HG03520 (cell line): ENCODE measurements at regions not wholly inside any gene's neighbourhood (a gene's known extent, or its start where the extent isn't known, plus 50 kb on each side); places are given as distances from the start of the nearest gene placed in this dataset.
"Not testable (repeated sequence)": the region's sequence is repeated elsewhere in the genome, so short reads cannot be mapped to it uniquely, and the experiment has no call there.

Source experiments
- ATAC-seq: cut with Tn5 transposase; IDR thresholded peaks from one replicate; pipeline ENCODE4 v1.9.1; 2021; ENCODE audit warnings: mild to moderate bottlenecking, moderate library complexity; ENCODE audit not compliant: unreplicated experiment

GRCh38 chr1:172912765-172913260 lies 137.9 kb downstream of the TNFSF18 start:
- ATAC-seq: no peak

- ATAC-seq: no peak
Measured at GRCh38 chr1:172914501-172915144, 136.1 kb downstream of the TNFSF18 start.

- ATAC-seq: no peak
Measured at GRCh38 chr1:172915271-172915670, 135.5 kb downstream of the TNFSF18 start.

- ATAC-seq: no peak
Measured at GRCh38 chr1:172916116-172916515, 134.6 kb downstream of the TNFSF18 start.

- no peak for ATAC-seq
Measured at GRCh38 chr1:172917972-172918371, 132.8 kb downstream of the TNFSF18 start.

- no peak for ATAC-seq
Measured at GRCh38 chr1:172918478-172918877, 132.3 kb downstream of the TNFSF18 start.

- ATAC-seq: no peak
Measured at GRCh38 chr1:172926070-172926469, 124.7 kb downstream of the TNFSF18 start.

- no peak for ATAC-seq
Measured at GRCh38 chr1:172928412-172928811, 122.3 kb downstream of the TNFSF18 start.

GRCh38 chr1:172929006-172929405 lies 121.7 kb downstream of the TNFSF18 start:
- no peak for ATAC-seq

GRCh38 chr1:172930142-172930541 lies 120.6 kb downstream of the TNFSF18 start:
- no peak for ATAC-seq

GRCh38 chr1:172931340-172931739 lies 119.4 kb downstream of the TNFSF18 start:
- ATAC-seq: no peak

- no peak for ATAC-seq
Measured at GRCh38 chr1:172931761-172932160, 119.0 kb downstream of the TNFSF18 start.

GRCh38 chr1:172932981-172933380 lies 117.8 kb downstream of the TNFSF18 start:
- no peak for ATAC-seq

GRCh38 chr1:172934417-172934762 lies 116.4 kb downstream of the TNFSF18 start:
- ATAC-seq: no peak

- ATAC-seq: no peak
Measured at GRCh38 chr1:172935062-172935592, 115.6 kb downstream of the TNFSF18 start.

GRCh38 chr1:172936088-172936645 lies 114.6 kb downstream of the TNFSF18 start:
- no peak for ATAC-seq

- no peak for ATAC-seq
Measured at GRCh38 chr1:172938681-172939080, 112.1 kb downstream of the TNFSF18 start.

GRCh38 chr1:172939475-172939874 lies 111.3 kb downstream of the TNFSF18 start:
- no peak for ATAC-seq

GRCh38 chr1:172940174-172940855 lies 110.4 kb downstream of the TNFSF18 start:
- ATAC-seq: no peak

- ATAC-seq: no peak
Measured at GRCh38 chr1:172941471-172941870, 109.3 kb downstream of the TNFSF18 start.

- no peak for ATAC-seq
Measured at GRCh38 chr1:172941945-172942344, 108.8 kb downstream of the TNFSF18 start.

GRCh38 chr1:172943138-172943537 lies 107.6 kb downstream of the TNFSF18 start:
- not testable (repeated sequence) for ATAC-seq
